ENCODE measurements at regions not wholly inside any gene's neighbourhood (a gene's known extent, or its start where the extent isn't known, plus 50 kb on each side); places are given as distances from the start of the nearest gene placed in this dataset.

GRCh38 chr1:113199760-113200455, 126.9 kb downstream of the LRIG2 start:
- Histone ChIP-seq H3K4me3 (no peak overlapping the region), H3K27ac (no peak overlapping the region), H3K4me1 (no peaks in the 10 kb centered on the region), H3K9me3 (no peaks in the 10 kb centered on the region; the same call in 2 of the 3 replicates), H3K4me2 (no peak overlapping the region)
- no peak for FAIRE-seq
- ChIA-PET CTCF (no interaction called here), POLR2A (no interaction called here)
- no peak for DNase-seq (ENCODE audit: low read depth in 1 of 2, low spot score in 1 of 2)
- no peak for TF ChIP-seq CBX8 (IDR thresholded peaks at IDR 0.05)
- TF ChIP-seq EP300 (IDR thresholded peaks at IDR 0.05): no peak
- no peak for TF ChIP-seq ESRRA (IDR thresholded peaks at IDR 0.05; ENCODE audit: borderline replicate concordance, low read length)
- no peak for TF ChIP-seq TP53 (CRISPR knock-in tag; IDR thresholded peaks at IDR 0.05)
- TF ChIP-seq HEYL (CRISPR knock-in tag; IDR thresholded peaks at IDR 0.05): no peak
- TF ChIP-seq POLR2AphosphoS2 (conservative IDR thresholded peaks at IDR 0.05; ENCODE audit: low read length): no peak
- TF ChIP-seq JUN (IDR thresholded peaks at IDR 0.05): no peak
- TF ChIP-seq, protein P1, sequence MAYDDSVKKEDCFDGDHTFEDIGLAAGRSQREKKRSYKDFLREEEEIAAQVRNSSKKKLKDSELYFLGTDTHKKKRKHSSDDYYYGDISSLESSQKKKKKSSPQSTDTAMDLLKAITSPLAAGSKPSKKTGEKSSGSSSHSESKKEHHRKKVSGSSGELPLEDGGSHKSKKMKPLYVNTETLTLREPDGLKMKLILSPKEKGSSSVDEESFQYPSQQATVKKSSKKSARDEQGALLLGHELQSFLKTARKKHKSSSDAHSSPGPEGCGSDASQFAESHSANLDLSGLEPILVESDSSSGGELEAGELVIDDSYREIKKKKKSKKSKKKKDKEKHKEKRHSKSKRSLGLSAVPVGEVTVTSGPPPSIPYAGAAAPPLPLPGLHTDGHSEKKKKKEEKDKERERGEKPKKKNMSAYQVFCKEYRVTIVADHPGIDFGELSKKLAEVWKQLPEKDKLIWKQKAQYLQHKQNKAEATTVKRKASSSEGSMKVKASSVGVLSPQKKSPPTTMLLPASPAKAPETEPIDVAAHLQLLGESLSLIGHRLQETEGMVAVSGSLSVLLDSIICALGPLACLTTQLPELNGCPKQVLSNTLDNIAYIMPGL (CRISPR knock-in tag; IDR thresholded peaks at IDR 0.05; ENCODE audit: borderline replicate concordance): no peak
- no peak for TF ChIP-seq RCOR1 (IDR thresholded peaks at IDR 0.05; ENCODE audit: low read depth, low read length)
- TF ChIP-seq, protein P2, sequence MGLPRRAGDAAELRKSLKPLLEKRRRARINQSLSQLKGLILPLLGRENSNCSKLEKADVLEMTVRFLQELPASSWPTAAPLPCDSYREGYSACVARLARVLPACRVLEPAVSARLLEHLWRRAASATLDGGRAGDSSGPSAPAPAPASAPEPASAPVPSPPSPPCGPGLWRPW (IDR thresholded peaks at IDR 0.05): no peak
- no peak for TF ChIP-seq ZFP36 (IDR thresholded peaks at IDR 0.05; ENCODE audit: borderline replicate concordance, partially characterized antibody)
- 69% methylated on average over 8 of the region's 8 CpGs for WGBS (ENCODE audit: missing lambda C conversion rate)
- no peak for ATAC-seq

DNA sequence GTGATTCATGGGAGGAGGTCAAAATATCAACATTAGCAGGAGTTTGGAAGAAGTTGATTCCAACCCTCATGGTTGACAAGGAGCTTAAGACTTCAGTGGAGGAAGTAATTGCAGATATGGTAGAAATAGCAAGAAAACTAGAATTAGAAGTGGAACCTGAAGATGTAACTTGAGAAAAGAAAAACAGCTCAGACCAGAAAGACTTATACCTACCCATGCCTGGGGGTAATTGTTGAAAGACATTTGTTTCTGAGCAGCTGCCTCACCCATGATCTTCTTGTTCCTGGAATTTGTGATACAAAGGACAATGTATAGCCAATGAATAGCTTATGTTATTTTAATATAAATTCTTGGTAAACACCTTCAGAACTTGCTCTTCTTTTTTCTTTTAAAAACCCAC, 128.6 kb downstream of the LRIG2 start:
- ChIA-PET POLR2A (no interaction called here), CTCF (no interaction called here)
- ATAC-seq (no peak), DNase-seq (ENCODE audit: low read depth in 1 of 2, low spot score in 1 of 2) (no peak), FAIRE-seq (no peak)
- H3K9me3 ChIP-seq: no peaks in the 10 kb centered on the region; the same call in 2 of the 3 replicates
- no peaks in the 10 kb centered on the region for H3K4me1 ChIP-seq
- TF ChIP-seq, protein P3, sequence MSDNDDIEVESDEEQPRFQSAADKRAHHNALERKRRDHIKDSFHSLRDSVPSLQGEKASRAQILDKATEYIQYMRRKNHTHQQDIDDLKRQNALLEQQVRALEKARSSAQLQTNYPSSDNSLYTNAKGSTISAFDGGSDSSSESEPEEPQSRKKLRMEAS (IDR thresholded peaks at IDR 0.05): no peak
- no peak for TF ChIP-seq HOXA7 (CRISPR knock-in tag; IDR thresholded peaks at IDR 0.05)
- TF ChIP-seq EHMT2 (IDR thresholded peaks at IDR 0.05; ENCODE audit: low read depth): no peak
- no peak for TF ChIP-seq NFE2L2 (conservative IDR thresholded peaks at IDR 0.05; ENCODE audit: low read length)
- no peak for TF ChIP-seq POLR2A (IDR thresholded peaks at IDR 0.05; ENCODE audit: low read length)
- TF ChIP-seq, protein P4, sequence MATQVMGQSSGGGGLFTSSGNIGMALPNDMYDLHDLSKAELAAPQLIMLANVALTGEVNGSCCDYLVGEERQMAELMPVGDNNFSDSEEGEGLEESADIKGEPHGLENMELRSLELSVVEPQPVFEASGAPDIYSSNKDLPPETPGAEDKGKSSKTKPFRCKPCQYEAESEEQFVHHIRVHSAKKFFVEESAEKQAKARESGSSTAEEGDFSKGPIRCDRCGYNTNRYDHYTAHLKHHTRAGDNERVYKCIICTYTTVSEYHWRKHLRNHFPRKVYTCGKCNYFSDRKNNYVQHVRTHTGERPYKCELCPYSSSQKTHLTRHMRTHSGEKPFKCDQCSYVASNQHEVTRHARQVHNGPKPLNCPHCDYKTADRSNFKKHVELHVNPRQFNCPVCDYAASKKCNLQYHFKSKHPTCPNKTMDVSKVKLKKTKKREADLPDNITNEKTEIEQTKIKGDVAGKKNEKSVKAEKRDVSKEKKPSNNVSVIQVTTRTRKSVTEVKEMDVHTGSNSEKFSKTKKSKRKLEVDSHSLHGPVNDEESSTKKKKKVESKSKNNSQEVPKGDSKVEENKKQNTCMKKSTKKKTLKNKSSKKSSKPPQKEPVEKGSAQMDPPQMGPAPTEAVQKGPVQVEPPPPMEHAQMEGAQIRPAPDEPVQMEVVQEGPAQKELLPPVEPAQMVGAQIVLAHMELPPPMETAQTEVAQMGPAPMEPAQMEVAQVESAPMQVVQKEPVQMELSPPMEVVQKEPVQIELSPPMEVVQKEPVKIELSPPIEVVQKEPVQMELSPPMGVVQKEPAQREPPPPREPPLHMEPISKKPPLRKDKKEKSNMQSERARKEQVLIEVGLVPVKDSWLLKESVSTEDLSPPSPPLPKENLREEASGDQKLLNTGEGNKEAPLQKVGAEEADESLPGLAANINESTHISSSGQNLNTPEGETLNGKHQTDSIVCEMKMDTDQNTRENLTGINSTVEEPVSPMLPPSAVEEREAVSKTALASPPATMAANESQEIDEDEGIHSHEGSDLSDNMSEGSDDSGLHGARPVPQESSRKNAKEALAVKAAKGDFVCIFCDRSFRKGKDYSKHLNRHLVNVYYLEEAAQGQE (IDR thresholded peaks at IDR 0.05): no peak
- no peak for TF ChIP-seq CEBPB (IDR thresholded peaks at IDR 0.05)
- TF ChIP-seq, protein P5, sequence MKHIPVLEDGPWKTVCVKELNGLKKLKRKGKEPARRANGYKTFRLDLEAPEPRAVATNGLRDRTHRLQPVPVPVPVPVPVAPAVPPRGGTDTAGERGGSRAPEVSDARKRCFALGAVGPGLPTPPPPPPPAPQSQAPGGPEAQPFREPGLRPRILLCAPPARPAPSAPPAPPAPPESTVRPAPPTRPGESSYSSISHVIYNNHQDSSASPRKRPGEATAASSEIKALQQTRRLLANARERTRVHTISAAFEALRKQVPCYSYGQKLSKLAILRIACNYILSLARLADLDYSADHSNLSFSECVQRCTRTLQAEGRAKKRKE (CRISPR knock-in tag; IDR thresholded peaks at IDR 0.05; ENCODE audit: low read depth): no peak
- TF ChIP-seq KDM1A (IDR thresholded peaks at IDR 0.05; ENCODE audit: low read depth): no peak
- no peak for TF ChIP-seq ZC3H11A (IDR thresholded peaks at IDR 0.05)
- no peak for TF ChIP-seq RAD21 (conservative IDR thresholded peaks at IDR 0.05 in 1 of 2, IDR thresholded peaks at IDR 0.05 in 1 of 2)
- TF ChIP-seq, protein P1 (CRISPR knock-in tag; IDR thresholded peaks at IDR 0.05; ENCODE audit: borderline replicate concordance): no peak
- no peak for TF ChIP-seq PHF8 (IDR thresholded peaks at IDR 0.05; ENCODE audit: borderline replicate concordance, low read depth)
- no peak for TF ChIP-seq BHLHE40 (IDR thresholded peaks at IDR 0.05; ENCODE audit: low read depth, low read length)
- TF ChIP-seq RARB (CRISPR knock-in tag; IDR thresholded peaks at IDR 0.05): no peak
- no peak for TF ChIP-seq NR3C1 (IDR thresholded peaks at IDR 0.05)
- H3K27ac ChIP-seq: no peak overlapping the region
- H3K4me3 ChIP-seq: no peak overlapping the region
- H3K4me2 ChIP-seq: no peak overlapping the region
